OCI-LY7 (cell line): ENCODE measurements at regions not wholly inside any gene's neighbourhood (a gene's known extent, or its start where the extent isn't known, plus 50 kb on each side); places are given as distances from the start of the nearest gene placed in this dataset.

Experiments used
- EZH2phosphoT487 ChIP-seq: fragments of 200-600 bp; sonication (generic); IDR thresholded peaks from 2 replicates; pipeline ENCODE4 v1.6.1; 2018; ENCODE audit warnings: low read depth, borderline replicate concordance, mild to moderate bottlenecking, mixed run types, antibody characterized with exemption, low read length, moderate library complexity, mixed read lengths
- TF ChIP-seq, protein P1 (sequence below): fragments of 200-600 bp; sonication (generic); conservative IDR thresholded peaks from 2 replicates; pipeline ENCODE4 v1.5.1; 2014; ENCODE audit warnings: mild to moderate bottlenecking, antibody characterized with exemption, low read length, moderate library complexity, mixed read lengths

DNA sequence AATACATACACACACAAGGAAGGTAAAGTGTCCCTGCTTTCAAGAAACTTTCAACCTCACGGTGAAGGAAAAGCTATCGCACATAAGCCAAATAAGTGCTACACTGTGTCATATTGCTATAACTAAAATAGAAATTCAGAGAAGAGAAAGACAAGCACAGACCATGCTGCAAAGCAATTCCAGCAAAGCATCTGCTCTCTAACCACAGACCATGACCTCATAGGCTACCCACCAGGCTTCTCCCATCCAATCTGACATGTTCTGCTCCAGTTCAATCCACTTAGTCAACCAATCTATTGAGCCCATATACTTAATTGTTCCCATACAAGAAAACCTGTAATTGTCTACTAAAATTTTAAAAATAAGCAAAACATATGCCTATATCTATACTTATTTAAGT is 211.3 kb downstream of the BARHL2 start:
- TF ChIP-seq, protein P1, sequence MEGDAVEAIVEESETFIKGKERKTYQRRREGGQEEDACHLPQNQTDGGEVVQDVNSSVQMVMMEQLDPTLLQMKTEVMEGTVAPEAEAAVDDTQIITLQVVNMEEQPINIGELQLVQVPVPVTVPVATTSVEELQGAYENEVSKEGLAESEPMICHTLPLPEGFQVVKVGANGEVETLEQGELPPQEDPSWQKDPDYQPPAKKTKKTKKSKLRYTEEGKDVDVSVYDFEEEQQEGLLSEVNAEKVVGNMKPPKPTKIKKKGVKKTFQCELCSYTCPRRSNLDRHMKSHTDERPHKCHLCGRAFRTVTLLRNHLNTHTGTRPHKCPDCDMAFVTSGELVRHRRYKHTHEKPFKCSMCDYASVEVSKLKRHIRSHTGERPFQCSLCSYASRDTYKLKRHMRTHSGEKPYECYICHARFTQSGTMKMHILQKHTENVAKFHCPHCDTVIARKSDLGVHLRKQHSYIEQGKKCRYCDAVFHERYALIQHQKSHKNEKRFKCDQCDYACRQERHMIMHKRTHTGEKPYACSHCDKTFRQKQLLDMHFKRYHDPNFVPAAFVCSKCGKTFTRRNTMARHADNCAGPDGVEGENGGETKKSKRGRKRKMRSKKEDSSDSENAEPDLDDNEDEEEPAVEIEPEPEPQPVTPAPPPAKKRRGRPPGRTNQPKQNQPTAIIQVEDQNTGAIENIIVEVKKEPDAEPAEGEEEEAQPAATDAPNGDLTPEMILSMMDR: no peak
- TF ChIP-seq EZH2phosphoT487: no peak
